ENCODE measurements at regions not wholly inside any gene's neighbourhood (a gene's known extent, or its start where the extent isn't known, plus 50 kb on each side); places are given as distances from the start of the nearest gene placed in this dataset.

- H3K9me3 Mint-ChIP-seq = no peaks in the 10 kb centered on the region
Observed at GRCh38 chr5:163622799-163623198, 117.4 kb downstream of the MAT2B start.

GRCh38 chr5:163623524-163623923 lies 118.1 kb downstream of the MAT2B start:
- Histone ChIP-seq H3K9me3 (ENCODE audit: control insufficient read depth in 1 of 2, low read length in 2 of 2) (no peaks in the 10 kb centered on the region), H3K27ac (ENCODE audit: low read depth, low read length) (no peak overlapping the region), H3K27me3 (ENCODE audit: insufficient read depth, low read length) (no peaks in the 10 kb centered on the region), H3K4me3 (ENCODE audit: low read length in 2 of 2) (no peak overlapping the region), H3K4me1 (ENCODE audit: insufficient read depth, low read length) (no peaks in the 10 kb centered on the region), H3K36me3 (ENCODE audit: insufficient read depth, low read length) (no peaks in the 10 kb centered on the region)
- intact Hi-C loops (cut with micrococcal nuclease) = no loop called here
- Mint-ChIP-seq H3K9me3 (no peaks in the 10 kb centered on the region), H3K27ac (no peak overlapping the region), H3K4me3 (no peak overlapping the region), H3K4me1 (no peaks in the 10 kb centered on the region), H3K36me3 (no peaks in the 10 kb centered on the region), H3K27me3 (no peaks in the 10 kb centered on the region)
- ChIA-PET POLR2A (ENCODE audit: partially characterized antibody) (no interaction called here), CTCF (ENCODE audit: partially characterized antibody) (no interaction called here)
- no peak for DNase-seq

More at GRCh38 chr5:163622799-163623198, 117.4 kb downstream of the MAT2B start:
- Histone ChIP-seq H3K27ac (ENCODE audit: low read depth, low read length) (no peak overlapping the region), H3K4me1 (ENCODE audit: insufficient read depth, low read length) (no peaks in the 10 kb centered on the region), H3K9me3 (ENCODE audit: control insufficient read depth in 1 of 2, low read length in 2 of 2) (no peaks in the 10 kb centered on the region), H3K27me3 (ENCODE audit: insufficient read depth, low read length) (no peaks in the 10 kb centered on the region), H3K36me3 (ENCODE audit: insufficient read depth, low read length) (no peaks in the 10 kb centered on the region), H3K4me3 (ENCODE audit: low read length in 2 of 2) (no peak overlapping the region)
- no peak overlapping the region for H3K4me3 Mint-ChIP-seq
- no peak overlapping the region for H3K27ac Mint-ChIP-seq
- H3K4me1 Mint-ChIP-seq = no peaks in the 10 kb centered on the region
- peaks cover 0 to 2% of the 10 kb centered on the region in 2 donors for H3K27me3 Mint-ChIP-seq
- no peak for DNase-seq
- H3K36me3 Mint-ChIP-seq = no peaks in the 10 kb centered on the region
- CTCF ChIA-PET (ENCODE audit: partially characterized antibody) = no interaction called here
- intact Hi-C loops (cut with micrococcal nuclease) = no loop called here
- POLR2A ChIA-PET (ENCODE audit: partially characterized antibody) = no interaction called here

GRCh38 chr5:163623986-163624385 lies 118.6 kb downstream of the MAT2B start:
- H3K27me3 ChIP-seq (ENCODE audit: insufficient read depth, low read length) = no peaks in the 10 kb centered on the region
- Mint-ChIP-seq H3K36me3 (no peaks in the 10 kb centered on the region), H3K9me3 (no peaks in the 10 kb centered on the region), H3K27ac (no peak overlapping the region), H3K4me3 (no peak overlapping the region), H3K27me3 (no peaks in the 10 kb centered on the region), H3K4me1 (no peaks in the 10 kb centered on the region)
- ChIA-PET POLR2A (ENCODE audit: partially characterized antibody) (no interaction called here), CTCF (ENCODE audit: partially characterized antibody) (no interaction called here)
- no peaks in the 10 kb centered on the region for H3K9me3 ChIP-seq (ENCODE audit: control insufficient read depth in 1 of 2, low read length in 2 of 2)
- no peak overlapping the region for H3K4me3 ChIP-seq (ENCODE audit: low read length in 2 of 2)
- H3K27ac ChIP-seq (ENCODE audit: low read depth, low read length) = no peak overlapping the region
- H3K36me3 ChIP-seq (ENCODE audit: insufficient read depth, low read length) = no peaks in the 10 kb centered on the region
- intact Hi-C loops (cut with micrococcal nuclease) = no loop called here
- no peaks in the 10 kb centered on the region for H3K4me1 ChIP-seq (ENCODE audit: insufficient read depth, low read length)
- no peak for DNase-seq

- Mint-ChIP-seq H3K9me3 (no peaks in the 10 kb centered on the region), H3K4me1 (no peaks in the 10 kb centered on the region), H3K4me3 (no peak overlapping the region), H3K27ac (no peak overlapping the region), H3K36me3 (no peaks in the 10 kb centered on the region), H3K27me3 (no peaks in the 10 kb centered on the region)
- H3K27ac ChIP-seq (ENCODE audit: low read depth, low read length) = no peak overlapping the region
- intact Hi-C loops (cut with micrococcal nuclease) = no loop called here
- no peaks in the 10 kb centered on the region for H3K36me3 ChIP-seq (ENCODE audit: insufficient read depth, low read length)
- H3K4me1 ChIP-seq (ENCODE audit: insufficient read depth, low read length) = no peaks in the 10 kb centered on the region
- no peaks in the 10 kb centered on the region for H3K27me3 ChIP-seq (ENCODE audit: insufficient read depth, low read length)
- no peak overlapping the region for H3K4me3 ChIP-seq (ENCODE audit: low read length in 2 of 2)
- no peak for DNase-seq
- POLR2A ChIA-PET (ENCODE audit: partially characterized antibody) = no interaction called here
- no peaks in the 10 kb centered on the region for H3K9me3 ChIP-seq (ENCODE audit: control insufficient read depth in 1 of 2, low read length in 2 of 2)
- CTCF ChIA-PET (ENCODE audit: partially characterized antibody) = no interaction called here
Observed at GRCh38 chr5:163624431-163624830, 119.0 kb downstream of the MAT2B start.

GRCh38 chr5:163626904-163627434 lies 121.5 kb downstream of the MAT2B start:
- Mint-ChIP-seq H3K4me1 (no peaks in the 10 kb centered on the region), H3K9me3 (no peaks in the 10 kb centered on the region), H3K4me3 (no peak overlapping the region), H3K36me3 (no peaks in the 10 kb centered on the region), H3K27ac (no peak overlapping the region), H3K27me3 (peaks cover 0 to 2% of the 10 kb centered on the region in 2 donors)
- intact Hi-C loops (cut with micrococcal nuclease) = no loop called here
- no peak for DNase-seq
- H3K4me1 ChIP-seq (ENCODE audit: insufficient read depth, low read length) = no peaks in the 10 kb centered on the region
- ChIA-PET POLR2A (ENCODE audit: partially characterized antibody) (no interaction called here), CTCF (ENCODE audit: partially characterized antibody) (no interaction called here)
- H3K27ac ChIP-seq (ENCODE audit: low read depth, low read length) = no peak overlapping the region
- H3K4me3 ChIP-seq (ENCODE audit: low read length in 2 of 2) = no peak overlapping the region
- H3K27me3 ChIP-seq (ENCODE audit: insufficient read depth, low read length) = no peaks in the 10 kb centered on the region
- no peaks in the 10 kb centered on the region for H3K9me3 ChIP-seq (ENCODE audit: control insufficient read depth in 1 of 2, low read length in 2 of 2)
- H3K36me3 ChIP-seq (ENCODE audit: insufficient read depth, low read length) = no peaks in the 10 kb centered on the region

DNA sequence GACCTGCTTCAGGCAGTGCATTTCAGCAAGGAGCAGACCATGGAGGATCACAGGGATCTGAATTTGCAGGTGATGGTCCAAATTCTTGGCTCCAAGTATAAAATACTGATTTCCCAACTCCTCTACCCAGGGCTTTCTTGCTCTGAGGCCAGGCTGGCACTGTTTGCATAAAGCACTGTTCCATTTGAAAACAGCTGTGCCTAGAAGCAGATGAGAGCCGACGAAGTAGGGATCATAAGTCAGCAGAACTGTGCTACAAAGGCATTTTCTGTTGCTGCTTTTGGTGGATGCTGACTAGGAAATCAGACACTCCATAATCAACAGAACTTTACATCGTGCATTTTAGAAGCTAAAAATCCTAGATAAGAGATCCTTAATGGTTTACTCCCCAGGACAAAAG lies 126.4 kb downstream of the MAT2B start:
- CTCF ChIA-PET (ENCODE audit: partially characterized antibody) = no interaction called here
- H3K4me3 ChIP-seq (ENCODE audit: low read length in 2 of 2) = no peak overlapping the region

GRCh38 chr5:163633926-163634460 lies 128.6 kb downstream of the MAT2B start:
- Histone ChIP-seq H3K9me3 (ENCODE audit: control insufficient read depth in 1 of 2, low read length in 2 of 2) (no peaks in the 10 kb centered on the region), H3K27me3 (ENCODE audit: insufficient read depth, low read length) (no peaks in the 10 kb centered on the region), H3K4me1 (ENCODE audit: insufficient read depth, low read length) (no peaks in the 10 kb centered on the region), H3K27ac (ENCODE audit: low read depth, low read length) (no peak overlapping the region), H3K36me3 (ENCODE audit: insufficient read depth, low read length) (no peaks in the 10 kb centered on the region), H3K4me3 (ENCODE audit: low read length in 2 of 2) (no peak overlapping the region)
- no peaks in the 10 kb centered on the region for H3K36me3 Mint-ChIP-seq
- ChIA-PET CTCF (ENCODE audit: partially characterized antibody) (interaction anchor here (1.3 kb wide), 1 partner anchor 12 kb away, joined by 3 read pairs; no protein-coding TSS in a partner anchor), POLR2A (ENCODE audit: partially characterized antibody) (no interaction called here)
- H3K27ac Mint-ChIP-seq = no peak overlapping the region
- peaks cover 1 to 2% of the 10 kb centered on the region in 2 donors for H3K27me3 Mint-ChIP-seq
- intact Hi-C loops (cut with micrococcal nuclease) = no loop called here
- H3K4me3 Mint-ChIP-seq = no peak overlapping the region
- no peaks in the 10 kb centered on the region for H3K4me1 Mint-ChIP-seq
- DNase-seq = no peak
- H3K9me3 Mint-ChIP-seq = peaks cover 0 to 4% (median under 1%) of the 10 kb centered on the region in 8 donors

More for the DNA sequence above, 126.4 kb downstream of the MAT2B start:
- Histone ChIP-seq H3K4me1 (ENCODE audit: insufficient read depth, low read length) (no peaks in the 10 kb centered on the region), H3K9me3 (ENCODE audit: control insufficient read depth in 1 of 2, low read length in 2 of 2) (no peaks in the 10 kb centered on the region), H3K27me3 (ENCODE audit: insufficient read depth, low read length) (no peaks in the 10 kb centered on the region), H3K36me3 (ENCODE audit: insufficient read depth, low read length) (no peaks in the 10 kb centered on the region), H3K27ac (ENCODE audit: low read depth, low read length) (no peak overlapping the region)
- no peak overlapping the region for H3K27ac Mint-ChIP-seq
- H3K4me3 Mint-ChIP-seq = no peak overlapping the region
- no peak for DNase-seq
- H3K27me3 Mint-ChIP-seq = peaks cover 0 to 2% of the 10 kb centered on the region in 2 donors
- no peaks in the 10 kb centered on the region for H3K36me3 Mint-ChIP-seq
- peaks cover 0 to 2% (median 0%) of the 10 kb centered on the region in 8 donors for H3K9me3 Mint-ChIP-seq
- H3K4me1 Mint-ChIP-seq = no peaks in the 10 kb centered on the region
- intact Hi-C loops (cut with micrococcal nuclease) = no loop called here
- POLR2A ChIA-PET (ENCODE audit: partially characterized antibody) = no interaction called here

GRCh38 chr5:163635631-163636030 lies 130.2 kb downstream of the MAT2B start:
- CTCF ChIA-PET (ENCODE audit: partially characterized antibody) = no interaction called here
- H3K27me3 Mint-ChIP-seq = peaks cover 1 to 2% of the 10 kb centered on the region in 2 donors
- no peak overlapping the region for H3K27ac Mint-ChIP-seq
- H3K9me3 ChIP-seq (ENCODE audit: control insufficient read depth in 1 of 2, low read length in 2 of 2) = no peaks in the 10 kb centered on the region
- H3K4me1 ChIP-seq (ENCODE audit: insufficient read depth, low read length) = no peaks in the 10 kb centered on the region
- POLR2A ChIA-PET (ENCODE audit: partially characterized antibody) = no interaction called here
- H3K27me3 ChIP-seq (ENCODE audit: insufficient read depth, low read length) = no peaks in the 10 kb centered on the region
- H3K4me3 Mint-ChIP-seq = no peak overlapping the region
- no peaks in the 10 kb centered on the region for H3K36me3 Mint-ChIP-seq
- H3K9me3 Mint-ChIP-seq = peaks cover 0 to 5% (median 2%) of the 10 kb centered on the region in 8 donors
- no peak overlapping the region for H3K4me3 ChIP-seq (ENCODE audit: low read length in 2 of 2)
- DNase-seq = no peak
- H3K4me1 Mint-ChIP-seq = no peaks in the 10 kb centered on the region
- no peaks in the 10 kb centered on the region for H3K36me3 ChIP-seq (ENCODE audit: insufficient read depth, low read length)
- H3K27ac ChIP-seq (ENCODE audit: low read depth, low read length) = no peak overlapping the region
- intact Hi-C loops (cut with micrococcal nuclease) = no loop called here

Data from CD4-positive, alpha-beta memory T cell (primary cell).